Left ventricle myocardium inferior (tissue), 1 donor: ENCODE measurements at regions not wholly inside any gene's neighbourhood (a gene's known extent, or its start where the extent isn't known, plus 50 kb on each side); places are given as distances from the start of the nearest gene placed in this dataset.

Source experiments
- DNase-seq: peaks from one replicate; pipeline ENCODE4 v3.0.0-alpha.2; 2020
- H3K27ac ChIP-seq: fragments of 200-600 bp; replicated peaks from 2 replicates; pipeline ENCODE4 v1.8.0; 2021
- H3K27me3 ChIP-seq: fragments of 200-600 bp; 2 replicates; pipeline ENCODE4 v1.8.0; 2021; ENCODE audit warnings: low read depth
- H3K36me3 ChIP-seq: fragments of 200-600 bp; 2 replicates; pipeline ENCODE4 v1.8.0; 2021
- H3K4me1 ChIP-seq: fragments of 200-600 bp; 2 replicates; pipeline ENCODE4 v1.8.0; 2021
- H3K4me3 ChIP-seq: fragments of 200-600 bp; 2 replicates; pipeline ENCODE4 v1.8.0; 2021; ENCODE audit warnings: mild to moderate bottlenecking, moderate library complexity
- H3K9me3 ChIP-seq: fragments of 200-600 bp; replicated peaks from 2 replicates; pipeline ENCODE4 v1.8.0; 2021
- intact Hi-C: fragments of 100-400 bp; cut with micrococcal nuclease; formaldehyde crosslinking; loops from one replicate; pipeline ENCODE4 v1.11.0; 2022
- TF ChIP-seq, protein P1 (sequence below): fragments of 200-600 bp; IDR thresholded peaks from 2 replicates; pipeline ENCODE4 v1.8.0; 2021; ENCODE audit warnings: antibody characterized with exemption, mild to moderate bottlenecking, borderline replicate concordance
- donor health status: DM: no; HTN: yes; CAD: no; lungs with severe emphysema.

GRCh38 chr2:180231015-180231414 lies 223.9 kb upstream of the CWC22 start:
- Histone ChIP-seq H3K27ac (no peak overlapping the region), H3K36me3 (no peaks in the 10 kb centered on the region), H3K4me3 (no peak overlapping the region), H3K9me3 (peaks cover 4% of the 10 kb centered on the region), H3K4me1 (no peaks in the 10 kb centered on the region), H3K27me3 (no peaks in the 10 kb centered on the region)
- intact Hi-C loops = no loop called here
- TF ChIP-seq, protein P1, sequence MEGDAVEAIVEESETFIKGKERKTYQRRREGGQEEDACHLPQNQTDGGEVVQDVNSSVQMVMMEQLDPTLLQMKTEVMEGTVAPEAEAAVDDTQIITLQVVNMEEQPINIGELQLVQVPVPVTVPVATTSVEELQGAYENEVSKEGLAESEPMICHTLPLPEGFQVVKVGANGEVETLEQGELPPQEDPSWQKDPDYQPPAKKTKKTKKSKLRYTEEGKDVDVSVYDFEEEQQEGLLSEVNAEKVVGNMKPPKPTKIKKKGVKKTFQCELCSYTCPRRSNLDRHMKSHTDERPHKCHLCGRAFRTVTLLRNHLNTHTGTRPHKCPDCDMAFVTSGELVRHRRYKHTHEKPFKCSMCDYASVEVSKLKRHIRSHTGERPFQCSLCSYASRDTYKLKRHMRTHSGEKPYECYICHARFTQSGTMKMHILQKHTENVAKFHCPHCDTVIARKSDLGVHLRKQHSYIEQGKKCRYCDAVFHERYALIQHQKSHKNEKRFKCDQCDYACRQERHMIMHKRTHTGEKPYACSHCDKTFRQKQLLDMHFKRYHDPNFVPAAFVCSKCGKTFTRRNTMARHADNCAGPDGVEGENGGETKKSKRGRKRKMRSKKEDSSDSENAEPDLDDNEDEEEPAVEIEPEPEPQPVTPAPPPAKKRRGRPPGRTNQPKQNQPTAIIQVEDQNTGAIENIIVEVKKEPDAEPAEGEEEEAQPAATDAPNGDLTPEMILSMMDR = no peak
- DNase-seq = no peak

GRCh38 chr2:180227461-180227860 lies 220.4 kb upstream of the CWC22 start:
- intact Hi-C loops = no loop called here
- DNase-seq = no peak
- peaks cover 17% of the 10 kb centered on the region for H3K9me3 ChIP-seq
- H3K36me3 ChIP-seq = no peaks in the 10 kb centered on the region
- H3K4me1 ChIP-seq = no peaks in the 10 kb centered on the region
- H3K4me3 ChIP-seq = no peak overlapping the region
- no peak overlapping the region for H3K27ac ChIP-seq
- H3K27me3 ChIP-seq = no peaks in the 10 kb centered on the region
- TF ChIP-seq, protein P1 = no peak

- Histone ChIP-seq H3K4me1 (no peaks in the 10 kb centered on the region), H3K27ac (no peak overlapping the region), H3K27me3 (no peaks in the 10 kb centered on the region), H3K9me3 (peaks cover 17% of the 10 kb centered on the region), H3K36me3 (no peaks in the 10 kb centered on the region), H3K4me3 (no peak overlapping the region)
- TF ChIP-seq, protein P1 = no peak
- DNase-seq = no peak
- intact Hi-C loops = no loop called here
Measured at GRCh38 chr2:180225118-180225517, 218.0 kb upstream of the CWC22 start.

DNA sequence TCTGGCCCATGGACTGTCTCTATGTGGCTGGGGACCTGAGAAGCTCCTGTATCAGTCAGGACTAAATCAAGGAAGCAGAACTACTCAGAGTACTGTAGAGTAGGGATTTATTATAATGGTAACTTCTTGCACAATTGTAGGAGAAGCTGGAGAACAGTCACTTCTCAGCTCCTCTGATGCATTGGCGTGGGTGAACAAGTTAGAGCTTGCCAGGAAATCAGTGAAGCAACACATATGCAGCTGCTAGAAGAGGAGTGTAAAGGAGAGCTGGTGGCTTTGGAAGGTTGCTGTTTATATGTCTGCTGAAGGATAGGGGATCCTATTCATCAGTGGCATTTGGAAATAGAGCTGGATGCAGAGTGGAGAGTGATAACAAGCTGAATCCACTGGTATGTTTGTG lies 215.5 kb upstream of the CWC22 start:
- no peak overlapping the region for H3K4me3 ChIP-seq
- intact Hi-C loops = no loop called here
- DNase-seq = no peak

GRCh38 chr2:180219491-180219890 lies 212.4 kb upstream of the CWC22 start:
- intact Hi-C loops = no loop called here
- Histone ChIP-seq H3K36me3 (no peaks in the 10 kb centered on the region), H3K4me1 (no peaks in the 10 kb centered on the region), H3K9me3 (peaks cover 17% of the 10 kb centered on the region), H3K27ac (no peak overlapping the region), H3K27me3 (no peaks in the 10 kb centered on the region), H3K4me3 (no peak overlapping the region)
- no peak for DNase-seq
- TF ChIP-seq, protein P1 = no peak

More for the DNA sequence above, 215.5 kb upstream of the CWC22 start:
- TF ChIP-seq, protein P1 = no peak
- peaks cover 24% of the 10 kb centered on the region for H3K9me3 ChIP-seq
- no peaks in the 10 kb centered on the region for H3K27me3 ChIP-seq
- no peaks in the 10 kb centered on the region for H3K36me3 ChIP-seq
- no peaks in the 10 kb centered on the region for H3K4me1 ChIP-seq
- no peak overlapping the region for H3K27ac ChIP-seq

DNA sequence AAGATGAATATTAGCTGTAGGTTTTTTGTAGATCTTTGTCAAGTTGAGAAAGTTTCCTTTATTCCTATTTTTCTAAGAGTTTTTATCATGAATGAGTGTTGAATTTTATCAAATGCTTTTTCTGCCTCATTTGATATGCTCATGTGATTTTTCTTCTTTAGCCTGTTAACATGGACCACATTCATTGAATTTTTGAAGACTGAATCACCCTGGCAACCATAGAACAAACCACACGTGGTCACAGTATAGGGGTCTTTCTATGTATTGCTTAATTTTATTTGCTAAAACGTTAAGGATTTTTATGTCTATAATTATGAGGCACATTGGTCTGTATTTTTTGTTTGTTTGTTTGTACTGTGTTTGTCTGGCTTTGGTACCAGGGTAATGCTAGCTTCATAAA lies 201.7 kb upstream of the CWC22 start:
- Histone ChIP-seq H3K36me3 (no peaks in the 10 kb centered on the region), H3K27ac (no peak overlapping the region), H3K4me3 (no peak overlapping the region), H3K9me3 (no peaks in the 10 kb centered on the region), H3K27me3 (no peaks in the 10 kb centered on the region), H3K4me1 (no peaks in the 10 kb centered on the region)
- intact Hi-C loops = no loop called here
- TF ChIP-seq, protein P1 = no peak
- no peak for DNase-seq
